ENCODE measurements at regions not wholly inside any gene's neighbourhood (a gene's known extent, or its start where the extent isn't known, plus 50 kb on each side); places are given as distances from the start of the nearest gene placed in this dataset.
"Not testable (repeated sequence)": the region's sequence is repeated elsewhere in the genome, so short reads cannot be mapped to it uniquely, and the experiment has no call there.

- TF ChIP-seq CTCF (IDR thresholded peaks at IDR 0.05; ENCODE audit: low read depth, low read length): no peak
- DNase-seq (ENCODE audit: extremely low read depth, low read depth): no peak
These were observed 655.6 kb upstream of the CNTN5 start for GRCh38 chr11:98365190-98365589.

GRCh38 chr11:98365941-98366340 lies 654.8 kb upstream of the CNTN5 start:
- TF ChIP-seq CTCF (IDR thresholded peaks at IDR 0.05; ENCODE audit: low read depth, low read length): no peak
- no peak for DNase-seq (ENCODE audit: extremely low read depth, low read depth)

- no peak for TF ChIP-seq CTCF (IDR thresholded peaks at IDR 0.05; ENCODE audit: low read depth, low read length)
- DNase-seq (ENCODE audit: extremely low read depth, low read depth): no peak
These were observed 630.4 kb upstream of the CNTN5 start for GRCh38 chr11:98390391-98390790.

- DNase-seq (ENCODE audit: extremely low read depth, low read depth): not testable (repeated sequence)
These were observed 626.2 kb upstream of the CNTN5 start for GRCh38 chr11:98394500-98394899.

- no peak for DNase-seq (ENCODE audit: extremely low read depth, low read depth)
- TF ChIP-seq CTCF (IDR thresholded peaks at IDR 0.05; ENCODE audit: low read depth, low read length): no peak
These were observed 622.2 kb upstream of the CNTN5 start for GRCh38 chr11:98398508-98398907.

GRCh38 chr11:98409069-98409468 lies 611.7 kb upstream of the CNTN5 start:
- no peak for DNase-seq (ENCODE audit: extremely low read depth, low read depth)
- no peak for TF ChIP-seq CTCF (IDR thresholded peaks at IDR 0.05; ENCODE audit: low read depth, low read length)

GRCh38 chr11:98411777-98412176 lies 609.0 kb upstream of the CNTN5 start:
- TF ChIP-seq CTCF (IDR thresholded peaks at IDR 0.05; ENCODE audit: low read depth, low read length): no peak
- no peak for DNase-seq (ENCODE audit: extremely low read depth, low read depth)

- no peak for TF ChIP-seq CTCF (IDR thresholded peaks at IDR 0.05; ENCODE audit: low read depth, low read length)
- DNase-seq (ENCODE audit: extremely low read depth, low read depth): no peak
These were observed 603.4 kb upstream of the CNTN5 start for GRCh38 chr11:98417256-98417755.

Data from AG09319 (cell line).